HG03060 (cell line): ENCODE measurements at regions not wholly inside any gene's neighbourhood (a gene's known extent, or its start where the extent isn't known, plus 50 kb on each side); places are given as distances from the start of the nearest gene placed in this dataset.

Source experiments
- ATAC-seq: cut with Tn5 transposase; IDR thresholded peaks from one replicate; pipeline ENCODE4 v1.9.1; 2021; ENCODE audit warnings: low read depth, moderate number of reproducible peaks; ENCODE audit not compliant: unreplicated experiment

DNA sequence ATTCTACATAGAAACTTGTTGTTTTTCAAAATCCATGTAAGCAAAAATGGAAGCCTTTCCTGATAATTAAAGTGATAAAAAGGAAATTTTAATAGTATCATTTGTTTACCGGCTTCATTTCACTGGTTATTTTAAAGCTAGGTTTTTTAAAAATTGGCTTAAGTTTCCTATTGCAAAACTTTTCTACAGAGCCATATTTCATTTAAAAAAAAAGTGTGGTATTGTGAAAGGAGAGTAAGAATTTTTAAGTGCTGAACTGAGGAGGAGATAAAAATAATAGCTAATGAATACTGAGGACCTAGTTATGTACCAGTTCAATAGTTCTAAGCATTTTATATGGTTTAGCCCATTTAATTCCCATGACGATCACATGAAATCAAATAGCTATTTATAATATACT, 172.2 kb upstream of the COL1A2 start:
- no peak for ATAC-seq

DNA sequence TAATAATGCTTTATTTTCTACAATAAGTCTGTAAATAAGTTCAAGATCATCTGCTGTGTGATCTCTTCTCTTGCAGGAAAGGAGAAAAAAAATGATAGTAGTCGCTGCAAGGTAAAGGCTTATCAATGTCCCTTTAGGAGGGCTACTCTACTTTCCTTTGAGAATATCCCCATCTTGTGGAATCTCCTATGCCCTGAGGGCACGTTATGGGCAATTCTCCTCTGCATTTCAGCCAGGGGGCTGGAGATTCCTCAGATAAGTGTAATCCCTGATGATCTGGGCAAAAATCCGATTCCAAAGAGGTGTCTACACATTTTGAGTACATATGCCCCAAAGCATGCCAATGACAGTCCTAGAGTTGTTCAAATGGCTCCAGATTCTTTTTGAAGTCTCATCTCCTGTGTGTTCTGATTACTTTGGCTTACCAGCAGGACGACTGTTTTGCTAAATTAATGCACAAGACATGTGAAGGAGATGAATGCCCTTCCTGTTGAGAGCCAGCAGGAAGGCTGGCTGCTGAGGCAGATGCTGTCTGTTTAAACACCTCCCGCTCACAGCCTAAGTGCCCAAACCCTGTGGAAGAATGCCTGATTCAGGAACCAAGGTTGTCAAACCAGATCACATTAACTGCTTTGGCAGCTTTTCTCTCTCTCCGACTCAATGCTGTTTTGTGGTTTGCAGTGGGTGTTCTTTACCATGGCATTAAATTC, 171.2 kb upstream of the COL1A2 start:
- no peak for ATAC-seq

DNA sequence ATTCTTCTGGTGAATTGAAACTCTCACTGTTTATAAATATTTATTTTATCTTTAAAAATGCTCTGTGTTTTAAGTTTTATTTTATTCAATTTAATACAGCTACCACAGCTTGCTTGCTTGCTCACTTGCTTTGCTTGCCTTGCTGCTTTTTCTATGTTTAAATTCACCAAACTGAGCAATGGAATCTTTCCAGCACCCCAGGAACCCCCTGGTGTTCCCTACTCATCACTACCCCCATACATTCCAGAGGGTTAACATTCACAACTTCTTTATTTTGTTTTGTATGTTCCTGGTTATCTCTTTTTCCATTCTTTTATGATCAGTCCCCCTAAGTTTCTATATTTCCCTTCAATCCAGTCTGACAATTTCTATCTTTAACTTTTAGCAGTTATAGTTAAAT, 166.5 kb upstream of the COL1A2 start:
- ATAC-seq = no peak

DNA sequence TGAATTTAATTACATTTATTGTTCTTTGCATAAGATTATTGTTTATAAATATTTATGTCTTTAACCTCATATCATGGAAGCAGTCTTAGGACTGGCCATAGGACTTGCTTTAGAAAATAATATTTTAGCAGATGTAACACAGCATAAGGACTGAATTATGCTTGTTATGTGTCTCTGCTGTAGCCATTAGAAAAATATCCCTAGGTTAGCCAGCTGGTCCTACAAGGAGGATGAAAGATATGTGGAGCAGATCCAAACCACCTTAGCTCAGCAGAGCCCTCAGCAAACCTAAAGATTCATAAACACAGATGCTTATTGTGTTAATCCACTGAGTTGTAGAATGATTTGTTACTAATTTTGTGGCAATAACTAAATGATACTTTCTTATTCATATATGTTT, 166.0 kb upstream of the COL1A2 start:
- ATAC-seq = no peak

DNA sequence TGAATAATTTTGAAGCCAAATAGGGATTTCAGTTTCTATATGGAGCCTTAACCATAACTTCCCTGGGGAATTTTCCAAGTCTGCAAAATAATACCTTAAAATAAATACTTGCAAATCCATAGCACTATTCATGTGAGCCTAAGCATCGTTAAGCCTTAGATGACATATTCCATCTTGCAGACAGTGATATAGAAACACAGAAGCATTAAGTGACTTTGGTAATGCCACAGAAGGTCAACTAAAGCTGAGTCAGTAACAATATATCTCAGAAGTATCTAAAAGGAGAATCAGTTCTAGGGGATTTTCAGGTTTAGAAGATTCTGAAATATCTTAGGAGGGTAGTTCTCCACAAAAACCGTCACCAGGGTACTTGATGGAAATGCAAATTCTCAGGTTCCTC, 163.4 kb upstream of the COL1A2 start:
- no peak for ATAC-seq

DNA sequence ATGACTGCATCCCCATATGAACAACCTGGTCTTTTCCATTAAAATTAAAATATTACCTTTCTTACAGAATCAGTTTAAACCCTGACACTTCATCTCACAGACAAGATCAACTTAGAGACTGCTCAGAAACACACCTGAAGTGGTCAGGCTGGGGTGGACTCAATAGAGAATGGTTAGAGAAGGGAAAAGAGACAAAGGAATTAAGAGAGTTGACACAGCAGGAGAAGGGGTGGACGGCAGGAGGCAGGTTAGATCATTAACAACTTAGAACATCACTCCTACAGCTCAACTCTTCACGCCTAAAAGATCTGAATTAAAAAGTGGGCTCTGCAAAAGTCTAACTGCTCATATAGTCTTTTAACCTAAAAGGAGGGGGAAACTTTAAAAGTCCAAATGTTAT, 157.7 kb upstream of the COL1A2 start:
- ATAC-seq = no peak

DNA sequence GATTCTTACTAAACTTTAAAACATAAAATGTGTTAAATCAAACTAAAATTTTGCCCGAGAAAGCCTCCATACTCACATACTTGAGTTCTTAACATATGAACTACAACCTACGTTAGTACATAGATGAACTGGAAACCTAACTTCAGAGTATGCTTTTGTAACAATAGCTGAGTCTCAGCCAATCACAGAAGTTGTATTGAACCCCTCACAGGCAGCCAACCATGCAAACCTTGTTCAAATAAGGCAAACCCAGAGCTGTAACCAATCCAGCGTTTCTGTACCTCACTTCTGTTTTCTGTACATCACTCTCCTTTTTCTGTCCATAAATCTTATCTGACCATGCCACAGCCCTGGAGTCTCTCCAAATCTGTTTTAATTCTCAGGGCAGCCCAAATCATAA, 157.3 kb upstream of the COL1A2 start:
- ATAC-seq = no peak

DNA sequence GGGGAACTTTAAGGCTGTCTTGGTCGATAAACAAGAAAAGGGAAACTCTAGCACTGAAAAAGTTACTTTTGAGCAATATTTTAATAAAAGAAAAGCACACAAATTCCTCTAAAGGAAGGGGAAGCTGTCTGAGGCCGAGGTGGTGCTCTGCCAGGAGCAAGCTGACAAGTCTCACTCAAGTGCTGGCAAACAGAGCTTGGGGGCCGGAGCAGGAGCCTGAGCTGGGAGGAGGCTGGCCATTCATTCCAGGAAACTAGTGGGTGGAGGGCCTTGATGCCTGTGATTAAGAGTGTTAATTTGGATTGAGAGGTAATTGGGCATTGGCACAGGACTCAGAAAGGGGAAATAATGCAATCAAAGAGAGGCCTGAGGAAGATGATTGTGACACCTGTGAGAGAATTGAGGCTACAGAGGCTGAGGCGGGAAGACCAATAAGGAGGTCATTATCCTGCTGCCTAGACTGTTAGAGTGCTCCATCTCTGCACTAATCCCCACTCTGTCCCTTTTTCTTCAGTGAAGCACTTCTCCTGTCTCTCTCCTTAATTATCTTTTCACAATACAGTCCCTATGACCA, 154.9 kb upstream of the COL1A2 start:
- ATAC-seq = no peak

DNA sequence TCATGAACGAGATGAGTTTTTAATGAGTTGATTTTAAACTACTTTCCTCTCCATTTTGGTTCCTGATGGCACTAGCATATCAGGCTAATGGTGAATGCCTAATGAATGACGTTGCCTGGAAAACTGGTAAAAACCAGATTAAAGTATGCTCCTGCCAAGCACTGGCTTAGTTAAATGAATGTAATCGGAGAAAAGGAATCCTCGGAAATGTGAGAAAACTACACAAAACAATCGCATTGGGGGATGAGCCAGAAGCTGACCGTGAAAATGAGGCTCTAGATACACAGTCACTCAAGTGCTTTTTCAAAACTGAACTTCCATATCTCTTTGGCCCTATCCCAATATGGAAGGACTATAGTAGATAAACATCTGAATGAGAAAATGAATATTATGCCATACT, 153.8 kb upstream of the COL1A2 start:
- ATAC-seq = no peak

DNA sequence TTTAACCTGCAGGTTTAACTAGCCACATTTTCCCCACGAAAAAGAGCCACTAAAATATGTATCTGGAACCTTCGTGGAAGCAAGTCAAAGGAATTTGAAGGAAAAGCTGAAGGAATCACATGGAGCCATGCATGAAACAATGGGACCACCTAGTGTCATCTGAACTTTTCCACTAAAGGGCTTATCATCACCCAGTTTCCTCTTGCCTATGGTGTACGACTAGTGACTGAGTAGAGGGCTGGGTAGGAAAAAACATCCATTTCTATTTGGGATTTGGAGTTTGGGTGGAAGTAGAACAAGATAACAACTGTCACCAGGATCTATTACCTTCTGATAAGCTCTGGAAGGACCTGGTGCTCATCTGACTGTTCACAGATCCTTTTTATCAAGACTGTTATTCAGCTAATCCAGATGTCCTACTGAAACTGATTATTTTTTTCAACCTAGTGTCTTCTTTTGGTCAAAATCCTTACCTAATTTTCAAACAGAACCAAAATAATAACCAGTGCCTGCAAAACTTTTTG, 153.2 kb upstream of the COL1A2 start:
- ATAC-seq = no peak

DNA sequence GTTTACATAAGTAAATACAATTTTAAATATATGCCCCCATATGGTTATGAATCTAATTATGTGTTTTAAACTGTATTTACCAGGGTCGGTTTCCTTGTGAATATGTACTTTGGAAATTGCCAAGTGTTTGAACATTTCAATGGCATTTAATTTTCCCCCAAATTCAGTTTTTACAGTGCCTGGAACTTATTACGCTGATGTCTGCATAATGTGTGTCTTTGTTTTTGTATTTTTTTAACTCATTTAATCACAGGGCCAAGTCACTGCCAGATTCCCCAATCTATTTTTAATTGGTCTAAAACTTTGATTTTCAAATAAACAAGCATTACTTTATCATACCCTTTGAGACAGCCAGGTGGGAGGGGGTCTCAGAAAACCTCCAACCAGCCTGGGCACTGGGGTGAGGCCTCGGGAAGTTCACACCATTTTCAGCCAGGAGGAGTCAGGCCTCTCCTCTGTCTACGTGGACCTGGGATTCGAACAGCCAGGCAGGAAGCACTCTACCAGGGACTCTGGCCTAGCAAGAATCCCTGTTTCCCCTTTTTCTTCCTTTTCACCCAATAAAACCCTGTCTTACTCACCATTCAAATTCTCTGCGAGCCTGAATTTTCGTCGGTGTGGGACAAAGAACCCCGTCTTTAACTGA, 151.5 kb upstream of the COL1A2 start:
- ATAC-seq = no peak

DNA sequence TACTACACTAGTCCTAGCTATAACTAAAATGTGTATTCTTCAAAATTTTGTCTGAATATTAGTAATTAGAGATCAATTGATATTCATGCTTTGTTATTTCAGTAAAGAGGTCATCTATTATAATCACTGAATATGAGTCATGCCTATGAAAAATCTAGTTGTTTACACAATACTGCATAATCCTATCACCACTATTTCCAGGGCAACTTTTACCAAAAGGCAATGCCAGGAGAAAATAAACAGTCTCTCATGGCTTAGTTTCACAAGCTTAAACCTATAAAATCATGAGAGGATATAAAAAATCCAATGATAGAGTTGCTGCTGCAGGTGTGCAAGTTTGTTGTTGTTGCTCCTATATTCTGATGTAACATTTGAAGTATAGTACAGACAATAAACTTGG, 149.9 kb upstream of the COL1A2 start:
- ATAC-seq = no peak

DNA sequence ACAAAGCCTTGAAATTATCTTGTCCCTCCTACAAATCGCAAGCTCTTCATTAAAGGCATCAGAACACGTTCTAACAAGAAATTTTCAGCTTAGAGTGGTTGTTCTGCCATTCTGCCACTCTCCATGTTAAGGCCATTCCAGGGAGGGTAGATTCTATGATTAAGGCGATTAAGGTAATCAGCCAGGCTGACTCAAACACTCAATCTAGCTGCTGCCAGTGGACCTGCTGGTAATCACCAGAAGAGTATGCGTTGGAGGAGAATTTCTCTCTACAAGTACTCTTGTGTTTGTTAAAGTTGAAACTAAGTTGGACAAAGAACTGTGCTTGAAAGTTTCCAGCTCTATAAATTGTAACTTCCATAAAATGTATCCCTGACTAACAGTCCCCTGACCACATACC, 149.2 kb upstream of the COL1A2 start:
- ATAC-seq = no peak

DNA sequence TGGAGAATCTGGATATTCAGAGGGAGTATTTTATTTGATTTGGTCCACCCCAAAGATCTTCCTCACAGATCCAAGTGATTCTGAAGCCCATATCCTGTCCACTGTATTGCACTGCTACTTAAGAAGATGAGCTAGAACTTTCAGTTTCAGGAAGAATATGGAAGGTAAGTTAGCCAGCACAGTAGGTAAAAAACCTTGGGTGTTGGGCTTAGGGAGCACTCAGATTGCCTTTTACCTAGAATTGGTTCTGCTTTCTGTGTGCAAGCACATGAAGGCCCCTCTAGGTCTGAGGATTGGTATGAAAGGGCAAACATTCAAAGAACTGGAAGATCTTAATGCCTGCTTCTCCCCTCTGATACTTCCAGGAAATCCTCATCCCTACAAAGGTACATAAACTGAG, 146.7 kb upstream of the COL1A2 start:
- no peak for ATAC-seq

DNA sequence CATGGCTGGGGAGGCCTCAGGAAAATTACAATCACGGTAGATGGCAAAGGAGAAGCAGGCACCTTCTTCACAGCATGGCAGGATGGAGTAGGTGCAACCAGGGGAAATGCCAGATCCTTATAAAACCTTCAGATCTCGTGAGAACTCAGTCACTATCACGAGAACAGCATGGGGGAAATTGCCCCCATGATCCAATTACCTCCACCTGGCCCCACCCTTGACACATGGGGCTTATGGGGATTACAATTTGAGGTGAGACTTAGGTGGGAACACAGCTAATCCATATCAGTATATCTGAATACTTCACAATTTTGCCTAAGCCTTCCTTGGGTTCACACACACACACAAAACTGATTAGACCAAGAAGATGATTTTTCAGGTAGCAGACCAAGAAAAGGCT, 145.1 kb upstream of the COL1A2 start:
- ATAC-seq = no peak

DNA sequence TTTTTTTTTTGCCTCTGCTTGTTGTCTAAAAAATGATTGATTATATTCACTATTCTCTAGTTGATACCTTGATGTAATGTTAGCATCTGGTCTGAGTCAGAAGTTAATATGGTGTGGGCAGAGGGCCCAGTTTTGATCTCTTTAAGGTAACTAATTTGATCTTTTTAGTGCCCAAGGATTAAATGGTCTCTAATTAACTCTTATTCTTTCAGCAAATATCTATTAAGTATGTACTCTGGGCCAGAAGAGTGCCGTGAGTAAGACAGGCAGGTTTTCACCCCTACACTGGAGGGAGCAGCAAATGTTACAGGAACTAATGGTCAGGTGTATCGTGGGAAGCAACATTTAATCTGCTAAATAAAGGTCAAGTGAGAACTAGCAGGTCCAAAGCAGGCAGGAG, 144.6 kb upstream of the COL1A2 start:
- ATAC-seq = no peak

DNA sequence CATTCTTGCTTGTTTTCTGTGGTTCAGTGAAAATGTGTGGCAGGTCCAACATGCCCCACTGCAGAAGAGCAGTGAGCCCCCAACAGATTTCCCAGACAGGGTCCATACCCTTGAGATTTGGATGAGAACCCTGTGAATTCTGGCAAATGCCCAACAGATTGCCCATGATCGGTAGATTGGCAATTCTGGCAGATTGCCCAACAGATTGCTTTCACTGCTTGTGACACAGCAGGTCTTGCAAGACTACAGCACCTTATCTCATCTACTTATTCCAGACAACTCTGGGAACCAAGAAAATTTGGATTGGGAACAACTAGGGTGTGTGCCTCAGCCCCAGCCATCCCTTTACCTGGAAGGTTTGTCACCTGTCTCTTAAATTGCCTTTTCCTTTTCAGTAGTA, 143.7 kb upstream of the COL1A2 start:
- ATAC-seq = no peak

DNA sequence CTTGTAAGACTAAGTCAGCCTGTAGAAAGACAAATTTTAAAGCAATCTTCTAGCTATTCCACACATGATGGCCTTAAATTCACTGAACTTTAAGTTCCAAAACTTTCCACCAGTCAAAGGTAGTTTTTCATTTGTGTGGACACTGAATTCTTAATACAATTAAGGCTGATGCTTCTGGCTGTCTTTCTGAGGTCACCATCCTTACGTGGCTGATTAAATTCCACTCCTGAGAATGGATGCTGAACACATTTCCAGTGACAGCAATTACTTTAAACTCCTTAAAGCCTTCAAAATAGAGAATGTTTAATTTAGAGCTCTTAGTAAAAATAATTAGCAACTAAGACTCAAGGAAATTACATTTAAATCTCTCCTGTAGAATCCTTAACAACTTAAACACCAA, 142.6 kb upstream of the COL1A2 start:
- ATAC-seq = no peak

DNA sequence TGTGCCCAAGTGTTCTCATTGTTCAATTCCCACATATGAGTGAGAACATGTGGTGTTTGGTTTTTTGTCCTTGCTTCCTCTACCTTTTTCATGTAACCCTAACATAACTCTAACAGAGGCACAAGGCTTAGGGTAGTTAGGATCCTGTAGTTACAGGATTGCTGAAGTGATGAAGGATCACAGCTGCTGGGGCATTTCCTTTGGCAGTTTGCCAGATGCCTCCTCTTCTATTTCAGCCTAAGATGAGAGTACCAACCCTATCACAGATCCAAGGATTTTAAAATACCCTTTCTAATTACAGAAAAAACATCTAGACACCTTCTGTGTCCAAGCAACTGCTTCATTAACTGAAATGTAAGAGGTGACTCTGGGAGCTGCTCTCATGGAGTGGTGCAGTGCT, 141.7 kb upstream of the COL1A2 start:
- no peak for ATAC-seq

DNA sequence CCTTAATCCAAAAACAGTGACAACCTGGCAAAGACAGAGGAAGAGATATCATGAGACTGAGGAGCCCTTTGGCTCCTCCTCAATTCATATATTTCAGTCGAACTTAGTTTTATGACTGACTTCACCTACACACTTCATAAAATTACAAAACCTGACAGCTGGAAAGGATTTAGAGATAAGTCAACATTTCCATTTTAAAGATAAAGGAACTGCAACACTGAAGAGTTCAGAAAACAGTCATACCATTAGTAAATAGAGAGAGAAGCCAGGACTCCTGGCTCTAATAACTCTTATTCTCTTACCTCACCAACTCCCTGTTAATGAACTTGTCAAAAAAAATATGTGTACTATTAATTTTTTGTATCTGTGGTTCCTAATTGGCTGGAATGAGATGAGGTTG, 141.0 kb upstream of the COL1A2 start:
- no peak for ATAC-seq

DNA sequence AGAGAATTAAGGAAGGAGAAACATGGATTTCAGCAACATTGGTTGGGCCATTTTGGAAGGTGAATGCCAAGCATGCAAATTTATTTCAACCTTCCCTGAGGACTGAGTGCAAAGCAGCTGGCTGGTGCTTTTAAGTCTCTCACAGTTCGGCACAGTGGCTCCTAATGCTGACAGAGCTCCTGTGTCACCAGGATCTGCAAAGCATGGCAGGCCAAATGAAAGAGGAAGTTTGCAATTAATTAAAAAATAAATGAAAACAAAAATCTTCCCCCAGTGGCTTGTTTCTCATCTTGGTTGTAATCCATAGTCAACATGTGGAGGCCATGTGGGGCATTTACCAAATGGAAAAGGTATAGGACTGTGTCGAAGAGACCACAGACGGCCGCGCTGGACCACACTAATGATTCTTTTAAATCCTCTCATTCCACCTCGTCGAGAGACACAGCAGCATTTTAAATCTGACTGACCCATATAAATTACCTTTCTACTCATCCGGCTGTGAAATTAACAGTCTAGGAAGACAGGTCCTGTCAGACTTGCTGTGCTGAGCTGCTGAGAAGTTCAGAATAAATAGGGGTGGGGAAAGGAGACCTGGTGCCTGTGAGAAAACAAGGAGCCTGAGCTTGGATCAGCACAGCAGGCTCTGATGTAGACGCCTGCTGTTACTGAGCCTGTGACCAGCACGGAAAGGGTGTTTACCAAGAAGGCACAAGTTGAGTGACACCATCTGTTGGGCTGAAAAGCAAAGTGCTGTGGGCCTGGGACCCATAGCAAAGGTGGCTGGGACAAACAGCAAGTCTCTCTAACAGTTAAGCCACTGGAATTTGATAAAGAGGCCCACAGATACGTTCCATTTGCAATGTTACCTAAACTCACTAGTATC, 136.0 kb upstream of the COL1A2 start:
- no peak for ATAC-seq
